H1 (cell line): ENCODE measurements at regions not wholly inside any gene's neighbourhood (a gene's known extent, or its start where the extent isn't known, plus 50 kb on each side); places are given as distances from the start of the nearest gene placed in this dataset.

Experiments
- CTCF ChIA-PET: fragments of 300-600 bp; sonication (Branson Sonifier 250); formaldehyde crosslinking; loops from one replicate; lab custom pipeline; 2021; ENCODE audit not compliant: partially characterized antibody; lab: Charles Lee
- POLR2A ChIA-PET: fragments of 300-600 bp; sonication (Branson Sonifier 250); formaldehyde crosslinking; loops from one replicate; lab custom pipeline; 2021; ENCODE audit warnings: inconsistent platforms; ENCODE audit not compliant: partially characterized antibody; lab: Charles Lee
- DNase-seq, 2 experiments: peaks; one replicate each; pipeline versions ENCODE4 v3.0.0 to v3.0.0-alpha.2; 2010 to 2022; ENCODE audit warnings: low spot score in 2 of 2, low read depth in 1 of 2, mixed read lengths in 1 of 2
- FAIRE-seq: peaks from 2 replicates; lab custom pipeline; 2011; peaks lifted over from hg19 to GRCh38; lab: Jason Lieb, UNC
- H2AFZ ChIP-seq: 2 replicates; pipeline ENCODE4 v1.8.1; 2012; ENCODE audit warnings: low read length, inconsistent platforms
- H2AK5ac ChIP-seq: 2 replicates; pipeline ENCODE4 v1.6.1; 2013; ENCODE audit warnings: low read depth, low read length
- H2BK120ac ChIP-seq: replicated peaks from 2 replicates; pipeline ENCODE3; 2013; ENCODE audit warnings: low read depth, low read length, inconsistent platforms
- H2BK12ac ChIP-seq: 2 replicates; pipeline ENCODE4 v1.6.1; 2013; ENCODE audit warnings: low read depth, low read length
- H2BK15ac ChIP-seq: 2 replicates; pipeline ENCODE4 v1.6.1; 2013; ENCODE audit warnings: low read length
- H2BK20ac ChIP-seq: 2 replicates; pipeline ENCODE4 v1.6.1; 2013; ENCODE audit warnings: low read length
- H2BK5ac ChIP-seq: 2 replicates; pipeline ENCODE4 v1.6.1; 2013; ENCODE audit warnings: low read depth, low read length
- H3K14ac ChIP-seq: 2 replicates; pipeline ENCODE4 v1.6.1; 2013; ENCODE audit warnings: inconsistent platforms; ENCODE audit not compliant: insufficient read length
- H3K18ac ChIP-seq: 2 replicates; pipeline ENCODE4 v1.6.1; 2013; ENCODE audit warnings: low read length; ENCODE audit errors: extremely low read depth
- H3K23ac ChIP-seq: 2 replicates; pipeline ENCODE4 v1.6.1; 2013; ENCODE audit warnings: inconsistent platforms; ENCODE audit not compliant: insufficient read length
- H3K23me2 ChIP-seq: 2 replicates; pipeline ENCODE4 v1.6.1; 2013; ENCODE audit warnings: low read depth, low read length
- H3K27ac ChIP-seq: 2 replicates; pipeline ENCODE4 v1.6.1; 2011; ENCODE audit warnings: low read depth, low read length, inconsistent platforms
- H3K27me3 ChIP-seq, 4 experiments: replicated peaks in 1 of 4; 1 replicate in 1 of 4; 2 replicates in 3 of 4; pipeline versions ENCODE4 v1.6.1 to v1.8.1; 2011 to 2013; ENCODE audit warnings: low read length in 3 of 4, mild to moderate bottlenecking in 3 of 4, inconsistent platforms in 2 of 4, mixed read lengths in 2 of 4, moderate library complexity in 1 of 4; ENCODE audit not compliant: control insufficient read depth in 3 of 4, insufficient read depth in 3 of 4; ENCODE audit errors: extremely low read depth in 1 of 4
- H3K36me3 ChIP-seq, 4 experiments: 2 replicates each; pipeline versions ENCODE4 v1.6.1 to v1.8.1; 2011 to 2013; ENCODE audit warnings: mild to moderate bottlenecking in 4 of 4, low read length in 3 of 4, moderate library complexity in 2 of 4, control low read depth in 1 of 4, inconsistent platforms in 1 of 4; ENCODE audit not compliant: insufficient read depth in 4 of 4, control insufficient read depth in 2 of 4
- H3K4ac ChIP-seq: replicated peaks from 2 replicates; pipeline ENCODE3; 2013; ENCODE audit warnings: low read length, low read depth, mixed read lengths, inconsistent platforms; ENCODE audit not compliant: insufficient read length
- H3K4me1 ChIP-seq, 4 experiments: replicated peaks in 1 of 4; 1 replicate in 1 of 4; 2 replicates in 3 of 4; pipeline versions ENCODE4 v1.6.1 to v1.8.1; 2011 to 2013; ENCODE audit warnings: low read length in 3 of 4, inconsistent platforms in 2 of 4, mixed read lengths in 1 of 4; ENCODE audit not compliant: insufficient read depth in 4 of 4, control insufficient read depth in 3 of 4
- H3K4me2 ChIP-seq, 2 experiments: 2 replicates each; pipeline versions ENCODE4 v1.6.1 to v1.8.1; 2011 to 2013; ENCODE audit warnings: low read depth in 2 of 2, low read length in 2 of 2, control low read depth in 1 of 2, inconsistent platforms in 1 of 2, mild to moderate bottlenecking in 1 of 2; ENCODE audit not compliant: insufficient read depth in 1 of 2
- H3K4me3 ChIP-seq, 4 experiments: fragments of 200-600, 300-600 bp in 1 of 4; sonication (generic), shearing (Covaris generic), sonication (Bioruptor Twin) in 1 of 4; 2 replicates each; pipeline versions ENCODE4 v1.5.1 to v1.8.1; 2011 to 2016; ENCODE audit warnings: low read length in 4 of 4, low read depth in 3 of 4, control low read depth in 2 of 4, inconsistent platforms in 2 of 4, mild to moderate bottlenecking in 2 of 4, mixed read lengths in 1 of 4, moderate library complexity in 1 of 4; ENCODE audit not compliant: insufficient read depth in 2 of 4; ENCODE audit errors: extremely low read depth in 1 of 4
- H3K56ac ChIP-seq: replicated peaks from 2 replicates; pipeline ENCODE3; 2013; ENCODE audit warnings: low read depth, mild to moderate bottlenecking, mixed read lengths, low read length, inconsistent platforms; ENCODE audit not compliant: insufficient read length
- H3K79me1 ChIP-seq: 2 replicates; pipeline ENCODE4 v1.6.1; 2013; ENCODE audit warnings: low read depth, low read length, control low read depth
- H3K79me2 ChIP-seq, 2 experiments: 2 replicates each; pipeline versions ENCODE4 v1.6.1 to v1.8.1; 2012 to 2013; ENCODE audit warnings: low read length in 2 of 2, mild to moderate bottlenecking in 2 of 2, inconsistent platforms in 1 of 2; ENCODE audit not compliant: insufficient read depth in 2 of 2, control insufficient read depth in 1 of 2
- H3K9ac ChIP-seq, 4 experiments: replicated peaks in 1 of 4; 1 replicate in 1 of 4; 2 replicates in 3 of 4; pipeline versions ENCODE4 v1.6.1 to v1.8.1; 2011 to 2013; ENCODE audit warnings: low read depth in 3 of 4, low read length in 3 of 4, control low read depth in 2 of 4, mild to moderate bottlenecking in 2 of 4, moderate library complexity in 2 of 4, inconsistent platforms in 1 of 4; ENCODE audit errors: extremely low read depth in 1 of 4
- H3K9me3 ChIP-seq, 2 experiments: 2 replicates each; pipeline versions ENCODE4 v1.6.1 to v1.8.1; 2012 to 2013; ENCODE audit warnings: mild to moderate bottlenecking in 2 of 2, moderate library complexity in 2 of 2, control low read depth in 1 of 2, inconsistent platforms in 1 of 2, low read depth in 1 of 2, low read length in 1 of 2, mixed read lengths in 1 of 2; ENCODE audit not compliant: insufficient read depth in 2 of 2
- H4K20me1 ChIP-seq, 2 experiments: replicated peaks in 1 of 2; 2 replicates each; pipeline versions ENCODE3 to v1.8.1; 2011 to 2013; ENCODE audit warnings: inconsistent platforms in 2 of 2, low read length in 2 of 2, mild to moderate bottlenecking in 1 of 2; ENCODE audit not compliant: insufficient read depth in 2 of 2, control insufficient read depth in 1 of 2
- H4K5ac ChIP-seq: 2 replicates; pipeline ENCODE4 v1.6.1; 2013; ENCODE audit warnings: low read length, low read depth, mixed read lengths, inconsistent platforms; ENCODE audit not compliant: insufficient read length
- H4K8ac ChIP-seq: 2 replicates; pipeline ENCODE4 v1.8.0; 2013; ENCODE audit warnings: mild to moderate bottlenecking, moderate library complexity, low read length, inconsistent platforms; ENCODE audit not compliant: insufficient read depth; ENCODE audit errors: extremely low read depth
- H4K91ac ChIP-seq: replicated peaks from 2 replicates; pipeline ENCODE3; 2013; ENCODE audit warnings: low read length, mixed read lengths, inconsistent platforms; ENCODE audit not compliant: insufficient read length
- EZH2 ChIP-seq: fragments of 200-600 bp; sonication (generic); IDR thresholded peaks from 2 replicates; pipeline ENCODE4 v1.7.1; 2012; ENCODE audit warnings: low read depth, mild to moderate bottlenecking, moderate library complexity, low read length, inconsistent platforms; ENCODE audit not compliant: severe bottlenecking
- GTF2F1 ChIP-seq: IDR thresholded peaks from 2 replicates; pipeline ENCODE4 v1.6.1; 2012; ENCODE audit warnings: low read depth, low read length, improper control_type of control experiment, borderline replicate concordance
- HDAC6 ChIP-seq: IDR thresholded peaks from one replicate; pipeline ENCODE4 v1.7.1; 2012; ENCODE audit warnings: low read depth, mild to moderate bottlenecking, inconsistent platforms, low read length, moderate library complexity
- JUND ChIP-seq: IDR thresholded peaks from 2 replicates; pipeline ENCODE4 v1.6.1; 2011; ENCODE audit warnings: mild to moderate bottlenecking, improper control_type of control experiment, low read length
- NRF1 ChIP-seq: IDR thresholded peaks from 2 replicates; pipeline ENCODE4 v1.6.1; 2011; ENCODE audit warnings: mild to moderate bottlenecking, low read depth, low read length, improper control_type of control experiment
- POLR2A ChIP-seq, 2 experiments: IDR thresholded peaks; 1 replicate in 1 of 2; 2 replicates in 1 of 2; pipeline ENCODE4 v1.6.1; 2011; ENCODE audit warnings: low read depth in 2 of 2, low read length in 2 of 2, mild to moderate bottlenecking in 2 of 2; ENCODE audit errors: control extremely low read depth in 1 of 2
- RBBP5 ChIP-seq: IDR thresholded peaks from 2 replicates; pipeline ENCODE4 v1.7.1; 2012; ENCODE audit warnings: low read depth, mild to moderate bottlenecking, inconsistent platforms, low read length, moderate library complexity, borderline replicate concordance
- RNF2 ChIP-seq: fragments of 200-900, 300-1000 bp; sonication (generic); IDR thresholded peaks from 2 replicates; pipeline ENCODE4 v1.7.1; 2016; ENCODE audit warnings: borderline replicate concordance, low read depth, mild to moderate bottlenecking, antibody characterized with exemption, low read length; ENCODE audit not compliant: poor library complexity, severe bottlenecking; ENCODE audit errors: missing control alignments
- WGBS, 2 experiments: shearing (Covaris generic) in 1 of 2; methylation state at CpG; one replicate each; pipeline versions ENCODE4 v1.1.6 to v1.1.7; 2013 to 2015; ENCODE audit warnings: low lambda C conversion rate in 2 of 2, mixed read lengths in 2 of 2, inconsistent platforms in 1 of 2, low coverage in 1 of 2, missing lambda C conversion rate in 1 of 2; ENCODE audit not compliant: insufficient replicate concordance in 2 of 2, insufficient coverage in 1 of 2, insufficient read length in 1 of 2; ENCODE audit errors: extremely low coverage in 1 of 2, missing lambda C conversion rate in 1 of 2; 5-methylcytosine and 5-hydroxymethylcytosine counted together
- TF ChIP-seq, protein P1 (sequence below): IDR thresholded peaks from 2 replicates; pipeline ENCODE4 v1.6.1; 2011; ENCODE audit warnings: low read depth, mild to moderate bottlenecking, low read length; ENCODE audit not compliant: insufficient read depth
- TF ChIP-seq, protein P2 (sequence below): IDR thresholded peaks from 2 replicates; pipeline ENCODE4 v1.6.1; 2012; ENCODE audit warnings: low read length, inconsistent platforms

DNA sequence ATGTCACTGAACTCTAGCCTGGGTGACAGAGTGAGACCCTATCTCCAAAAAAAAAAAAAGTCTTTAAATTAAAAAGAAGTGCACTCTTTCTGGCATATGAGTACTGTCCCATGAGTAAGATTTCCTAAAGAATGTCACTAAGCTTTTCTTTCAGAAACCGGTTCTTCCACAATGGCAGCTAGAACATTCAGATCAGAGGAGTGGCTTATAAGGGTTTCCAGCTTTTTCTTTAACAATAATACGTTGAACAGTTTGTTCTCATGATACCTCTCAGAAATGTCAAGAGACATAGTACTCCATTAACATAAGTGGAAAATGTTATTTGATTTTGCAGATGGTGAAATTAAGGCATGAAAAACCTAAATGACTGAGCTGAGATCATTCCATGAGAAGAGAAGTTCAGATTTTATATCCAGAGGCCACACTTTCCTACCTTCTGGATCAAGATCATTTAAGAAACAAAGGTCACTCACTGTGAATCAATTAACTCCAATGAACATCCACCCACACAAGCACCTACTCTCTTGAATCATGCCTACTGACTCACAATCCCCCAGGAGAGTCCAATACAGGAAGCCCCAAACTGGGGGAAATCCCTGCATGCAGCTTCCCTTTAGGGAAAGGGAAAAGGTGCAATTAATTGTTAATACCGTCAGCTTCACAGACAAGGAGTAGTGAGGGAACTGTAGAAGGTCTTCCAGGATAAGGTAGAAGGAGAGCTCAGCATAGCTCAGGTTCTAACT lies 86.9 kb downstream of the SPTSSA start:
- FAIRE-seq: no peak
- no peak overlapping the region for H3K27ac ChIP-seq
- no peak overlapping the region for H4K91ac ChIP-seq
- no peaks in the 10 kb centered on the region for H3K79me2 ChIP-seq
- H3K56ac ChIP-seq: no peak overlapping the region
- H3K23me2 ChIP-seq: no peaks in the 10 kb centered on the region
- H3K14ac ChIP-seq: no peak overlapping the region
- no peak overlapping the region for H2BK15ac ChIP-seq
- DNase-seq: no peak
- no peak overlapping the region for H4K8ac ChIP-seq
- no peak overlapping the region for H2BK120ac ChIP-seq
- no peak overlapping the region for H3K9ac ChIP-seq
- no peaks in the 10 kb centered on the region for H4K20me1 ChIP-seq
- no peaks in the 10 kb centered on the region for H3K27me3 ChIP-seq
- H3K36me3 ChIP-seq: no peaks in the 10 kb centered on the region
- H3K4me2 ChIP-seq: no peak overlapping the region
- WGBS, 2 experiments: 86% methylated on average over 3 of the region's 3 CpGs; no CpG with 5 or more reads in 1 of the 2 experiments
- no peaks in the 10 kb centered on the region for H3K4me1 ChIP-seq
- no peak overlapping the region for H2BK12ac ChIP-seq
- no peak overlapping the region for H4K5ac ChIP-seq
- CTCF ChIA-PET: interaction anchor here (0.5 to 1.3 kb wide), 4 partner anchors 23 to 161 kb away, joined by 3 to 4 read pairs (median 4); no protein-coding TSS in a partner anchor
- H3K4me3 ChIP-seq: no peak overlapping the region
- no peak overlapping the region for H3K18ac ChIP-seq
- H3K23ac ChIP-seq: no peak overlapping the region
- POLR2A ChIA-PET: interaction anchor here (0.6 to 0.9 kb wide), 3 partner anchors 9 to 1439 kb away, joined by 3 to 4 read pairs (median 3); no protein-coding TSS in a partner anchor
- H3K4ac ChIP-seq: no peak overlapping the region
- H2BK20ac ChIP-seq: no peak overlapping the region
- no peak overlapping the region for H2BK5ac ChIP-seq
- no peak overlapping the region for H2AFZ ChIP-seq
- H3K79me1 ChIP-seq: no peaks in the 10 kb centered on the region
- no peaks in the 10 kb centered on the region for H3K9me3 ChIP-seq
- no peak overlapping the region for H2AK5ac ChIP-seq
- no peak for TF ChIP-seq NRF1
- TF ChIP-seq GTF2F1: no peak
- no peak for TF ChIP-seq RNF2
- no peak for TF ChIP-seq POLR2A (IDR thresholded peaks at IDR 0.05; ENCODE audit: control extremely low read depth in 1 of 2, low read depth in 2 of 2, low read length in 2 of 2)
- TF ChIP-seq, protein P1, sequence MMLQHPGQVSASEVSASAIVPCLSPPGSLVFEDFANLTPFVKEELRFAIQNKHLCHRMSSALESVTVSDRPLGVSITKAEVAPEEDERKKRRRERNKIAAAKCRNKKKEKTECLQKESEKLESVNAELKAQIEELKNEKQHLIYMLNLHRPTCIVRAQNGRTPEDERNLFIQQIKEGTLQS: no peak
- TF ChIP-seq RBBP5: no peak
- TF ChIP-seq EZH2: no peak
- TF ChIP-seq JUND: no peak
- TF ChIP-seq, protein P2, sequence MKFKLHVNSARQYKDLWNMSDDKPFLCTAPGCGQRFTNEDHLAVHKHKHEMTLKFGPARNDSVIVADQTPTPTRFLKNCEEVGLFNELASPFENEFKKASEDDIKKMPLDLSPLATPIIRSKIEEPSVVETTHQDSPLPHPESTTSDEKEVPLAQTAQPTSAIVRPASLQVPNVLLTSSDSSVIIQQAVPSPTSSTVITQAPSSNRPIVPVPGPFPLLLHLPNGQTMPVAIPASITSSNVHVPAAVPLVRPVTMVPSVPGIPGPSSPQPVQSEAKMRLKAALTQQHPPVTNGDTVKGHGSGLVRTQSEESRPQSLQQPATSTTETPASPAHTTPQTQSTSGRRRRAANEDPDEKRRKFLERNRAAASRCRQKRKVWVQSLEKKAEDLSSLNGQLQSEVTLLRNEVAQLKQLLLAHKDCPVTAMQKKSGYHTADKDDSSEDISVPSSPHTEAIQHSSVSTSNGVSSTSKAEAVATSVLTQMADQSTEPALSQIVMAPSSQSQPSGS: no peak
- TF ChIP-seq HDAC6: no peak
